Pancreas (tissue), 10 donors: ENCODE measurements at regions not wholly inside any gene's neighbourhood (a gene's known extent, or its start where the extent isn't known, plus 50 kb on each side); places are given as distances from the start of the nearest gene placed in this dataset.
A peak's percentile ranks its signal among the peaks of the same experiment; 100 is the strongest.

Source experiments
- ATAC-seq, 4 donors: fragments of 200-7000 bp; cut with Tn5 transposase; one replicate each; pipeline versions ENCODE4 v1.8.0 to v1.9.1; 2020; ENCODE audit warnings: mild to moderate bottlenecking in 4 of 4, moderate library complexity in 4 of 4
- DNase-seq, 6 donors: peaks; one replicate each; pipeline ENCODE4 v3.0.0-alpha.2; 2020
- FAIRE-seq: peaks from 2 replicates; lab custom pipeline; 2012; peaks lifted over from hg19 to GRCh38; lab: Jason Lieb, UNC
- H3K27ac ChIP-seq, 4 donors: fragments of 200-600 bp; sonication (generic); 1 replicate in 3 of 4; 2 replicates in 1 of 4; pipeline versions ENCODE4 v1.5.0 to v1.8.0; 2020
- H3K27me3 ChIP-seq, 4 donors: fragments of 200-600 bp; one replicate each; pipeline ENCODE4 v1.8.0; 2021
- H3K36me3 ChIP-seq, 3 donors: fragments of 200-600 bp; sonication (generic) in 1 of 3; one replicate each; pipeline versions ENCODE4 v1.5.0 to v1.8.0; 2020 to 2021
- H3K4me1 ChIP-seq, 3 donors: fragments of 200-600 bp; one replicate each; pipeline ENCODE4 v1.8.0; 2021
- H3K4me3 ChIP-seq, 4 donors: fragments of 200-600 bp; sonication (generic) in 2 of 4; one replicate each; pipeline versions ENCODE4 v1.5.0 to v1.8.0; 2020 to 2021
- H3K9me3 ChIP-seq, 4 donors: fragments of 200-600 bp; one replicate each; pipeline ENCODE4 v1.8.0; 2021
- WGBS, 2 donors: extraction: QIAGEN DNeasy Blood & Tissue Kit; methylation state at CpG; one replicate each; pipeline ENCODE4 v1.1.7; 2013; 5-methylcytosine and 5-hydroxymethylcytosine counted together
- intact Hi-C, 3 donors: fragments of 100-400 bp; cut with DNase I; formaldehyde crosslinking; loops; one replicate each; pipeline versions ENCODE4 v1.11.1 to v1.14.2; 2022
- TF ChIP-seq, protein P1 (sequence below), 4 donors: fragments of 200-600 bp; sonication (generic) in 3 of 4; IDR thresholded peaks; one replicate each; pipeline versions ENCODE4 v1.5.0 to v1.8.0; 2021; ENCODE audit warnings: antibody characterized with exemption in 4 of 4
- donor health status: healthy with polysubstance abuse.
- donor health status: DM: no; HTN: no; CAD: no; lungs with moderate emphysema.
- donor health status: DM: no; HTN: no; CAD: no.
- donor health status: control.
- donor health status: control.
- donor health status: Bipolar disorder and iron deficiency.
- donor health status: DM: yes; HTN: yes; CAD: no.
- donor health status: DM: no; HTN: no; CAD: no.
- donor health status: DM: no; HTN: no; CAD: no.
- donor health status: DM: yes; HTN: yes; CAD: no.

DNA sequence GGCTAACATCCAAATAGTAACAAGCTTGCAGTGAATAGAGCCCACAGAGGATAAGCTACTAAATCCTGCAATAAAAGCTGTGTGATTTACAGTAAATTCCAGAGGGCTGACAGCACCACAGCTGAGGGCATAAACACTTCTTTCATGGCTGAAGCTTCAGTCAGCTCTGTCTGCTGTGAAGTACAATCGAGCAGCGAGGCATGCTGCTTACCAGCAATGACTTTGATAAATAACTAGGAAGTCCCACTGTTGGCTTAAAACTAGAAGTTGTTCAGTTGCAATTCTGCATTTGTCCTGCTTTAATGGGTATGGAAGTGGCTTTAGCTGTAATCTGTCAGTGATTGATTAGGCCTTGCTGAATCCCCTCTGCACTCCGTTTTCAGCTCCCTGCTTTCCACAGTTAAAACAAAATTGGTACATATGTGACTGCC is 65.2 kb upstream of the FIGN start:
- no peaks in the 10 kb centered on the region for H3K27me3 ChIP-seq
- H3K4me1 ChIP-seq, result no peaks in the 10 kb centered on the region
- H3K36me3 ChIP-seq, result no peaks in the 10 kb centered on the region
- TF ChIP-seq, protein P1, sequence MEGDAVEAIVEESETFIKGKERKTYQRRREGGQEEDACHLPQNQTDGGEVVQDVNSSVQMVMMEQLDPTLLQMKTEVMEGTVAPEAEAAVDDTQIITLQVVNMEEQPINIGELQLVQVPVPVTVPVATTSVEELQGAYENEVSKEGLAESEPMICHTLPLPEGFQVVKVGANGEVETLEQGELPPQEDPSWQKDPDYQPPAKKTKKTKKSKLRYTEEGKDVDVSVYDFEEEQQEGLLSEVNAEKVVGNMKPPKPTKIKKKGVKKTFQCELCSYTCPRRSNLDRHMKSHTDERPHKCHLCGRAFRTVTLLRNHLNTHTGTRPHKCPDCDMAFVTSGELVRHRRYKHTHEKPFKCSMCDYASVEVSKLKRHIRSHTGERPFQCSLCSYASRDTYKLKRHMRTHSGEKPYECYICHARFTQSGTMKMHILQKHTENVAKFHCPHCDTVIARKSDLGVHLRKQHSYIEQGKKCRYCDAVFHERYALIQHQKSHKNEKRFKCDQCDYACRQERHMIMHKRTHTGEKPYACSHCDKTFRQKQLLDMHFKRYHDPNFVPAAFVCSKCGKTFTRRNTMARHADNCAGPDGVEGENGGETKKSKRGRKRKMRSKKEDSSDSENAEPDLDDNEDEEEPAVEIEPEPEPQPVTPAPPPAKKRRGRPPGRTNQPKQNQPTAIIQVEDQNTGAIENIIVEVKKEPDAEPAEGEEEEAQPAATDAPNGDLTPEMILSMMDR (IDR thresholded peaks at IDR 0.05), result no peak
- no peak overlapping the region for H3K4me3 ChIP-seq
- 48 to 59% methylated on average over 3 of the region's 3 CpGs for WGBS, 2 donors
- ATAC-seq (peak in 3 of 4 donors; percentile 71 to 79 (median 72)), FAIRE-seq (no peak), DNase-seq (peak in 2 of 6 donors; percentile 3 to 14)
- intact Hi-C loops, result no loop called here
- no peaks in the 10 kb centered on the region for H3K9me3 ChIP-seq
- H3K27ac ChIP-seq, result no peak overlapping the region

DNA sequence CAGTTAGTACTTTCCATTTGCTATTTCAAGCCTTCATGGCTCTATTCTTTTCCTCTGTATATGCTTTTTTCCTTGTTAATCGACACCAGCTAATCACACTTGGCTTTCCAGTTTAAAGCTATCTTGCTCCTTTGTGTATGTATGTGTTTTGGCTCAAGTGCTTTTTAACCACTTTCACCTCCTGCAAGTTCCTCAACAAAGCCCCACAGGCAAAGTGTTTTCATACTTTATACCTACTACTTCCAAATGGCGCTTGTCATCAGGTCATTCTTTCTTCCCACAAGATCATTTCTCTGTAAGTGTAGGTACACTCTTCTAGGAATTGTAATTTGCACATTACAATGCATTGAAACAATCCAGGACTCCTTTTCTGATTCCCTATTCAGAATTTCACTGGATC is 64.0 kb upstream of the FIGN start:
- FAIRE-seq (no peak), ATAC-seq (no peak), DNase-seq (no peak)
- H3K9me3 ChIP-seq, result no peaks in the 10 kb centered on the region
- TF ChIP-seq, protein P1 (IDR thresholded peaks at IDR 0.05), result no peak
- H3K4me1 ChIP-seq, result no peaks in the 10 kb centered on the region
- no peak overlapping the region for H3K4me3 ChIP-seq
- no peak overlapping the region for H3K27ac ChIP-seq
- H3K27me3 ChIP-seq, result no peaks in the 10 kb centered on the region
- WGBS, 2 donors, result 63 to 65% methylated on average over 2 of the region's 2 CpGs
- intact Hi-C loops, result no loop called here
- no peaks in the 10 kb centered on the region for H3K36me3 ChIP-seq

GRCh38 chr2:163794635-163795034 is 58.8 kb upstream of the FIGN start:
- intact Hi-C loops, result no loop called here
- no peak for FAIRE-seq
- peak overlapping the region in 1 of 4 donors; percentile 19 for H3K27ac ChIP-seq
- no peaks in the 10 kb centered on the region for H3K9me3 ChIP-seq
- TF ChIP-seq, protein P1 (IDR thresholded peaks at IDR 0.05), result no peak
- H3K36me3 ChIP-seq, result no peaks in the 10 kb centered on the region
- peak in 1 of 6 donors; percentile 36 for DNase-seq
- peak in 3 of 4 donors; percentile 22 to 86 (median 80) for ATAC-seq
- no peak overlapping the region for H3K4me3 ChIP-seq
- no peaks in the 10 kb centered on the region for H3K27me3 ChIP-seq
- peaks cover 0 to 10% (median 8%) of the 10 kb centered on the region in 3 donors for H3K4me1 ChIP-seq
